SIG-M5 treated with dmso at 0.1 percent for 504 hours (cell line): ENCODE measurements at regions not wholly inside any gene's neighbourhood (a gene's known extent, or its start where the extent isn't known, plus 50 kb on each side); places are given as distances from the start of the nearest gene placed in this dataset.
"Not testable (repeated sequence)": the region's sequence is repeated elsewhere in the genome, so short reads cannot be mapped to it uniquely, and the experiment has no call there.

Source experiments
- DNase-seq: peaks from one replicate; lab custom pipeline; 2025; ENCODE audit not compliant: unreplicated experiment; lab: John Stamatoyannopoulos, UW

DNA sequence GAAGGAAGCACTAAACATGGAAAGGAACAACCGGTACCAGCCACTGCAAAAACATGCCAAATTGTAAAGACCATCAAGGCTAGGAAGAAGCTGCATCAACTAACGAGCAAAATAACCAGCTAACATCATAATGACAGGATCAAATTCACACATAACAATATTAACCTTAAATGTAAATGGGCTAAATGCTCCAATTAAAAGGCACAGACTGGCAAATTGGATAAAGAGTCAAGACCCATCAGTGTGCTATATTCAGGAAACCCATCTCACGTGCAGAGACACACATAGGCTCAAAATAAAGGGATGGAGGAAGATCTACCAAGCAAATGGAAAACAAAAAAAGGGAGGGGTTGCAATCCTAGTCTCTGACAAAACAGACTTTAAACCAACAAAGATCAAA, 126.3 kb upstream of the CAV2 start:
- not testable (repeated sequence) for DNase-seq

DNA sequence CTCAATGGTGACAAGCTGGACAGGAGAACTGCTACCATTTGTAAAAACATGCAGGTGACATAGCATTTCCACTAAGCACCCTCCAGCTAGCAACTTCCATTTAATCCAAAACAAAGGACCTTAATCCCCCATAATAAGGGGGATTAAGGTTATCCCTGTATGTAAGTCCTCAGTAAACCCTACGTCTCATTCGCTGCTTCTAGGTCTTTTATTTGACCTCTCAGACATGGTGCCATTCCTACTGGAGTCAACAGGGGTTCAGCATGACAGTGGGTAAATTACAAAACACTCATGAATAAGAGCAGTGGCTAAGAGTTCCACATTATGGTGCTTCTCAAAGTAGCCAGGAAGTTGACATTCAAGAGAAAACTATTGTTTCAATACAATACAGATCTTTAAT, 121.8 kb upstream of the CAV2 start:
- no peak for DNase-seq

DNA sequence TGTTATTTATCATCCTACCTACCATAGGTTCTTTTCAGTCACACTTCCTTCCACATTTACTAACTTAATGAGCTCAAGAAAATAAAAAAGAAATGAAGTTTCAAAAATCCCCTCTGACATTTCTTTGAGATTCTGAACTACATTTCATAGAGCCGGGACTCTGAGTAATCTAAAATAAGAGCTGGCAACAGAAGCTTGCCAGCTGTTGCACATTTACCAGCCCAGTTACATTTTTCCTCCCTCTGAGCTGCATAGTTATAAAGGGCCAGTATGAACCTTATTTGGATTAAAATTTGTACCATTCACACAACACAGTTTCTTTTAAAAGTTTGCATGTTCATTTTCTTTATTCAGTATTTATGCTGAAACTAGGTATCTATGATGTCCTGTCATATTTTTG, 119.5 kb upstream of the CAV2 start:
- DNase-seq, result no peak

DNA sequence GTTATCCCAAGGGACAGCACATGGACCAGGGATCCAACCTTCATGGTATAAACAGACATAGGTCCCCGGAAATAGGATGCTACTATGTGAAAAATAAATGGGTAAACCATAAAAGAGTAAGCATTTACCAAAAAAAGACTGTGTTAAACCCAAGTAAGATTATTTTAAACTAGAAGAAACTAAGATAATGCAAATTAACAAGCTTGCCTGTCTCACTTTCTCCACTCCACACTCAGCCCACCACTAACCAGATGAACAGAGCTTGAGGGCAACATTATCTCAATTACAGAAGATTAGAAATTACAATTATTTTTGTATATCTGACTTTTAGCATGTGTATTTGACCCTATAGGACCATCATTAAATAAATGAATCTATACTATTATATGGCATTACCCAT, 117.2 kb upstream of the CAV2 start:
- no peak for DNase-seq

DNA sequence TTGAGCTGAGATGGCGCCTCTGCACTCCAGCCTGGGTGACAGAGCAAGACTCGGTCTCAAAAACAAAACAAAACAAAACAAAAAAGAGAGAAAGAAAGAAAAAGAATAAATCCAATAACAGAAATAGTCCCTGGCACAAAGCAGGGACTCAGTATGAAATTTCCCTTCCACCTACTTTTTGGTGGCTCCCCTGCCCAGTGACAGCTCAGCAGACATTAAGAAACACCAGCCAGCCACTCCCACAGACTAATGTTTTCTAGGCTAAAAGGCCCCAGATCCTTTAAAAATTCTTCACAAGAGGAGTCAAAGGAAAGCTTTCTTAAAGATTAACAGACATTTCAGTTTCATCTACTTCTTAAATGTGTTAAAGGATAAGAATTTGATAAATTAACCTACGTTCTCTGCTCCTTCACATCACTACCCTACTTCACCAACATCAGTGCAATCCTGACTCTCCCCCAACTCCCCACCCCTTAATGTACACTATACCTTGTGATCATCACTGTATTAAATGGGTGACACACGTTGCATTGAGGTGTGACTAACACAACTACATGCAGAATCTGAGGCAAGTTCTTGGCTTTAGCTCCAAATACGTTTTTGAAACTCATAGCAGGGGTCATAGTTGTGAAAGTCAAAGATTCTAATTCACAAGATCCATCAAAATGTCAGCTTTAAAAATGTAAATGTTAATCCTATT, 114.5 kb upstream of the CAV2 start:
- no peak for DNase-seq

DNA sequence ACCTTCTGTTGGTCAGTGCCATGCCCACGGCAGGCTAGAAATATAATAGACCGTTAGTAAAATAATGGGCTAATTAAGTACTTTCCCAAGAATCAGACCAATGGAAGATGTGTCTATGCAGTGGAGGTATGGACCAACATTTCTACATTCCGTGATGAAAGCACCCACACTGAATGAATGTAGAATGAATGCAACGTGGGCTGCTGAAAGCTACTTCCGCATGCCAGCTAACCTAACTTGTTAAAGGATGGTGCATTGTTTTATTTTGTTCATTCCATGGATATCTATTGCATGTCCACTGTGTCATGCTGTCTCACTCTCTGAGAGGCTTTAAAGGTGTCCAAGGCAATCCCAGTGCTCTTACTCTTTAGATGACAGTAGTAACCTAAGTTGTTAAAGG, 112.9 kb upstream of the CAV2 start:
- no peak for DNase-seq

DNA sequence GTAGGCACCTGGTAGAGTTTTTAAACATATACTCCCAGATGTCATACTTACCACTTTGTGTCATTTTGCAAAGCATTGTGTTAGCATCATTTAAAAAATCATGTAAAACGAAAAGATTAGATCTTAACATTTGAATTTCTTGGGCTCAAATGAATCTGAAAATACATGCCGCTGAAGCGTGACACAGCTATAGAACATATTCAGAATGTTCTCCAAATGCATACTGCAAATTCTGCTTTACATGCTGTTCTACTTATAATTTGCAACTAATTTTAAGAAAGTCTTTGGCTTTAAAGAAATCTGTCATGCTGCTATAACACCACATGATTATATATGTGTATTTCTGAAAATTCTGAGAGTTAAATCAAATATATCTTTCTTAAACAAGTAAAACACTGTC, 109.2 kb upstream of the CAV2 start:
- no peak for DNase-seq

DNA sequence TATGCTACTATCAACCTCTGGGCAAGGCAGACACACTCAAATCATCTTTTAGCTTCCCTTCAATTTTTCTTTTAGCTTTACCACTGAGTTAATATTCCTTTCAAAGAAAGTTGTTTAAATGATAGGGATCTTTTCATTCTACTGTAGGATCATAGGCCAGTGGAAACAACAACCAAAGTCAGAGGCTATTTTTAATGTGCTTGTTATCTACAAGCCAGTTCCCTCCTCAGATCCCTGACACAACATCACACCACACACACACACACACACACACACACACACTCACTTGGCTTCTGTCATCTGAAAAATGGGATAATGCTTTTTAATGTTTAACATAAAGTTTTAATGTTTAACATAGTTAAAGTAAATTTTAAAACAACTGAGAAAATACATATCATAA, 106.7 kb upstream of the CAV2 start:
- no peak for DNase-seq

DNA sequence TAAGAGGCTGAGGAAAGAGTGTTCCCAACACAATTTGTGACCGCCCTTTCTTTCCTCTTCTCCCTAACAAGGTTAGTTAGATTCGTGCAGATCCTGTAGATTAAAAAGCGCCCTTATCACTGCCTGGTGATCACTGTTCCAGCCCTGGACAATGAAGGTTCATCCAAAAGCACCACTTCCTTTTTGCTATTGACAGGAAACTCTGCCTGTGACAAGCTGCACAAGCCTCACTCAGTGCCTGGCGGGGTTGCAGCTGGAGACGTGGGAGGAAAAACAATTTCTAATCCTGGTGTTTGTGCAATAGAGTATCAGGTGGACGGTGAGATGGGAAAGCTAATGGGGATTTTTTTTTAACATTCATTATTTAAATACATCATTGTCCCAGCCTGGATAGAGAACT, 105.9 kb upstream of the CAV2 start:
- no peak for DNase-seq

DNA sequence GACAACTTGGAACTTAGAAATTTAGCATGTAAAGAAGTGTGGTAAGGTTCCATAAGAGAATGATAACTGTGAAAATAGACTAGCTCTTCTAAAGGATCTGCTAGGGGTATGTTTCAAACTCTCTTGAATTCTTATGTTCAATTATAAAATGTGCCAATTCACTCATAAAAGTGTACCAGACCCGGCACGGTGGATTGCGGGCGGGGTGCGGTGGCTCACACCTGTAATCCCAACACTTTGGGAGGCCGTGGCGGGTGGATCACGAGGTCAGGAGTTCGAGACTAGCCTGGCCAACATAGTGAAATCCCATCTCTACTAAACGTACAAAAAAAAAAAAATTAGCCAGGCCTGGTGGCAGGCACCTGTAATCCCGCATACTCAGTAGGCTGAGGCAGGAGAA, 105.4 kb upstream of the CAV2 start:
- no peak for DNase-seq

DNA sequence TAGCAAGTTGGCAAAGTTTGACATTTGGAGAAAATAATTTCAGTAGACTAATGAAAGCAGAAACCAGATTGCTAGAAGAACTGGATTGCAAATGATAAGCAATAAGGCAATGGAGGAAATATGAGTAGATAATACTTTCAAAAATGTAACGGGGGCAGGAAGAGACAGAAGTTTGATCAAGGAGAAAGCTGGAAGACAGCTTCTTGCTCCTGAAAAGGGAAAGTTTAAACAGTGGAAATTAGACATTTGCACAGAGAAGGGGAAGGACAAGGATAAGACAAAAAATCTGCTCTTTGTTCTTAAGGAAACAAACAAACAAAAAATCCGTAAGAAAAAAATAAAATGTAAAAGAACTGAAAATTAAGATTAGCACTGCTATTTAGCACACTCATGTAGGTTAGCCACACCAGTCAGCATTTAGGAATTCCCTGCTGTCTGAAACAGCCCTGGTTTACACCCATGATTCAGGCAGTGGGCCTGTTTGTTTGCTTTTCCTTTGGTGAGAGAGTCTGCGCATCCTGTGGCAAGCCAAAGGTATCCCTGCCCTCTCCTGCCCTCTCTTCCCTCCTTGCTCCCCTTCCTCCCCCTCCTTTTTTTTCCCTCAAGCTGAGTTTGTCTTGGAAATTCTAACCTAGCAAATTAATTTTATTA, 104.3 kb upstream of the CAV2 start:
- no peak for DNase-seq

DNA sequence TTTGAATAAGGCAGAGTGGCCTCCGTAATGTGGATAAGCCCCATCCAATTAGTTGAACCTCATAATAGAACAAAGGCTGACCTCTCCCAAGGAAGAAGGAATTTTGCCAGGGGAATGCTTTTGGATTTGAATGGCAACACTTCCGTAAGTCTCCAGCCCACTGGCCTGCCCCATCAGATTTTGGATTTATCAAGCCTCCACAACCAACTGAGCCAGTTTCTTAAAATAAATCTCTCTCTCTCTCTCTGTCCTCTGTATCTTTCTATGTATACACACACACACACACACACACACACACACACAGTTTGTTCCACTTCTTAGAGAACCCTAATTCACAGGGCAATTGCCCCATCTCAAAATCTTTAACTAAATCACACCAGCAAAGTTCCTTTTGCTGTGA, 100.9 kb upstream of the CAV2 start:
- no peak for DNase-seq

DNA sequence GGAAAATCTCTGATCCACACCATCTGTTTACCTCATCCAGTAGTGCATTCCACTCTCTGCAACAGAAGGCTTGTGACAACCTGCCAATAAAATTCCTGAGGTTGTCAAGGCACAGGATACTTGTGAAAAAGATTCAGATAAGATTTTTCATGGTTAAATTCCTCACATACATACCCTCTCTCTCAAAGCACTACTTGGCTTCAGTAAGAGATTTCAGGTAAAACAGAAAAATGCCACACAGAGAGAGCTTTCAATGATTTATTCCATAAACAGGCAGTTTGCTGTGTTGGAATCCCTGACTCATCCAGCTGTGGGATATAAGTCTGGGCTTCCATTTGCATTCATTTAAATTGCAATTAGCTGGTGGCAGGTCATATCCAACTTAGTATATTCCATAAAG, 99.7 kb upstream of the CAV2 start:
- DNase-seq, result no peak

DNA sequence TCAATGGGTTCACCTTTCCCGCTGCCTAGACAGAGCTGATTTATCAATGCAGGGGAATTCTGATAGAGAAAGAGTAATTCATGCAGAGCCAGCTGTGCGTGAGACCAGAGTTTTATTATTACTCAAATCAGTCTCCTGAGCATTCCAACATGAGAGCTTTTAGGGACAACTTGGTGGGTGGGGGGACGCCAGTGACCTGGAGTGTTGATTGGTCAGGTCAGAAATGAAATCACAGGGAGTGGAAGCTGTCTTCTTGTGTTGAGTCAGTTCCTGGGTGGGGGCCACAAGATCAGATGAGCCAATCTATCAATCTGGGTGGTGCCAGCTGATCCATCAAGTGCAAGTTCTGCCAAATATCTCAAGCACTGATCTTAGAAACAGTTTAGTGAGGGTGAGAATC, 99.0 kb upstream of the CAV2 start:
- DNase-seq, result no peak

DNA sequence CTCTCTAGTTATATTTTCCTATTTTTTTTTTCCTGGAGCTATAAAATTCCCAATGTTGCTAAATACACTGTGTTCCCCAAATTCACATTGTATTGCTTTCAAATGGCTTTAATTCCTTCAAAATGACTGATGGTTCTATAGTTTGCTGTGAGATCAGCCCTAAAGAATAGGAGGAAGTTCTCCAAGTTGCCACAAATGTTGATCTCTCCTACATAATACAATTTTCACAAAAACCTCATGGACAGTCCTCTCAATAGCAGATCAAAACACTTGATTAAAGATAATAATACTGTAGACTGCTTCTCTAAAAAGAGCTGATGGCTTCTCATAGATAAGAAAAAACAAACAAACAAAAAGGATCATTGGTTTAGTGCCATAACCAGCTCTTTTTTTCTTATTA, 97.8 kb upstream of the CAV2 start:
- DNase-seq, result no peak

DNA sequence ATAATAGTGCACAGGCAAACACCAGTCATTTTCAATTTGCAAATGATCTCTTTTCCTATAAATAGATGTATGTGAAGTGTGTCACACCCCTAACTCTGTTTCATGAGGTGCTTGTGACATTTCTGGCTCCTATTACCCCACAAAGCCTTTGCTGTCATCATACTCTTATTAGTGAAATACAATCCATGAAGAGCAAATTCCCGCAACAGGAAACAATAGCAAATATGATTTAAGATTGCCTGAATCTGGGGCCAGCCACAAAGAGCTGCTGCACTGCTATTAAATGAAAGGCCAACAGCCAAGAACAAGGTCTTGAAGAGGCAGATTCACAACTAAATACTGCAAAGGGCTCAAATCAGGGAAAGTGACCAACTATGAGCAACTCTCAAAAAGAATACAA, 96.3 kb upstream of the CAV2 start:
- DNase-seq, result no peak

DNA sequence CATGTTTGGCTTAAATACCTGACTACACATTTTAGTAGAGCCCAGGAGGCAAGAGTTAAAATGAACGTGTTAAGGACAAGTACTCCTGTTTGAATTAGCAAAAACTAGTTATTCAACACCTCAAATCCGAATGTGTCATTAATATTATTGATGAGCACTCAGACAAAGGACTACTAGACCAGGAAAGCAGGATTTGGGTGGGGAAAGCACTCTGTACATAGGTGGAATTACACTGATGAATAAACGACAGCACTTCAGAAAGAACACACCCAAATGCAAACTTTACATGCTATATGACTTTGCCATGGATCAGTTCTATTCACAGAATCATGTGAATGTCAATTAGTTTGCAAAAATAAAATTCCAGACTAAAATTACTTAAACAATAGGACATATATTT, 95.1 kb upstream of the CAV2 start:
- no peak for DNase-seq

DNA sequence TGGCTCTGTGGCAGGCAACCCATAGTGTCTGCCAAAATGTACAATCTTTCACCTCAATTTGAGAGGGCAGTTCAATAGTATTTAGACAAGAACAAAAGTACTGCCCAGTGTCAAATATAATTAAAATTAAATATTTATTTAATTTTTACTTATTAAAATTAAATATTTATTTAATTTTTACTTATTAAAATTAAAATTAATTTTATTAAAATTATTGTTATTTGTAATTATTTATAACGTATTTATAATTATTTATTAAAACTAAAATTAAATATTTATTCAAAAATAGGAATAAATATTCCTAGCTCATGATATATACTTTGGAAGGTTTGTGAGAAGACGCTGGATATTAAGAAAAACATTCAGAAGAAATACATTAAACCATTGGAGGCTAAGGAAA, 93.7 kb upstream of the CAV2 start:
- DNase-seq, result no peak

DNA sequence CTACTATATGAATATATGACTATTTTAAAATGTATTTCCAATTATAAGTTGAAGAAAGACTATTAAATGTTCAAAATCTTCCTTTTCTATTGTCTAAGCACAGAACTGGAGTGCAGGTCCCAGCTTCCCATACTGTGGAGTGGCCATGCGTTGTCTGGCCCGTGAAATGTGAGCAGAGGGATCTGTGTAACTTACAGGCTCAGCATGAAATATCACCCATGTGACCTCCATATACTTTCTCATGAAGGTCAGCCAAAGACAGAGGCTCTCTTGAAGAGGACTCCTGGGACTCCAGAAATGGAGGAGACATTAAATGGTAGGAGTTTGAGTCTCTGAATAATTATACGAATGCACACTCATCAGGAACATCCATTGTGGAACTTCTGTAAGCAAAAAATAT, 92.4 kb upstream of the CAV2 start:
- DNase-seq, result no peak

DNA sequence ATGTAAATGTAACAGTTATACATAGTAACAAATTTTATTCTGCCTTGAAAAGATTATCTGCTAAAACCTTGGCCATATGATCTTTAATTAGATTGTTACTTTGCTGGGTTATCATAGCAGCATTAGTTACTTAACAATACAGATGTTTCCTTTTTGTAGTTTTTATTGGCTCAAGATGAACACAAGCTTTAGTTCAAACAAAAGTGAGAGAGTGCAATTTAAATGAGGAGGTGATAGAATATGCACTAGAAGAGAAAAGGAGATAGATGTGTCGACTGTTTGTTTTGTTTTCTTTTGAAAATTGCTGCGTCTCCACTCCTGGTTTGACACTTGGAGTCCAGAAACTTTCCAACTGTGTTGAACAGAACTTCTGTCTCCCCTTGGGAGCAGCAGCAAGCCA, 91.4 kb upstream of the CAV2 start:
- no peak for DNase-seq

DNA sequence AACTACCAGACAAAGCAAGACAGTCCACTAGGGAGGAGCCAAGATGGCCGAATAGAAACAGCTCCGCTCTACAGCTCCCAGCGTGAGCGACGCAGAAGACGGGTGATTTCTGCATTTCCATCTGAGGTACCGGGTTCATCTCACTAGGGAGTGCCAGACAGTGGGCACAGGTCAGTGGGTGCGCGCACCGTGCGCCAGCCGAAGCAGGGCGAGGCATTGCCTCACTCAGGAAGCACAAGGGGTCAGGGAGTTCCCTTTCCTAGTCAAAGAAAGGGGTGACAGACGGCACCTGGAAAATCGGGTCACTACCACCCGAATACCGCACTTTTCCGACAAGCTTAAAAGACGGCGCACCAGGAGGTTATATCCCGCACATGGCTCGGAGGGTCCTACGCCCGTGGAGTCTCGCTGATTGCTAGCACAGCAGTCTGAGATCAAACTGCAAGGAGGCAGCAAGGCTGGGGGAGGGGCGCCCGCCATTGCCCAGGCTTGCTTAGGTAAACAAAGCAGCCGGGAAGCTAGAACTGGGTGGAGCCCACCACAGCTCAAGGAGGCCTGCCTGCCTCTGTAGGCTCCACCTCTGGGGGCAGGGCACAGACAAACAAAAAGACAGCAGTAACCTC, 90.6 kb upstream of the CAV2 start:
- not testable (repeated sequence) for DNase-seq

DNA sequence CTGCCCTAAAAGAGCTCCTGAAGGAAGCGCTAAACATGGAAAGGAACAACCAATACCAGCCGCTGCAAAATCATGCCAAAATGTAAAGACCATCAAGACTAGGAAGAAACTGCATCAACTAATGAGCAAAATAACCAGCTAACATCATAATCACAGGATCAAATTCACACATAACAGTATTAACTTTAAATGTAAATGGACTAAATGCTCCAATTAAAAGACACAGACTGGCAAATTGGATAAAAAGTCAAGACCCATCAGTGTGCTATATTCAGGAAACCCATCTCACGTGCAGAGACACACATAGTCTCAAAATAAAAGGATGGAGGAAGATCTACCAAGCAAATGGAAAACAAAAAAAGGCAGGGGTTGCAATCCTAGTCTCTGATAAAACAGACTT, 88.8 kb upstream of the CAV2 start:
- not testable (repeated sequence) for DNase-seq
